GM10248 (cell line): ENCODE measurements at regions not wholly inside any gene's neighbourhood (a gene's known extent, or its start where the extent isn't known, plus 50 kb on each side); places are given as distances from the start of the nearest gene placed in this dataset.

ENCODE experiments used
- CTCF ChIA-PET: fragments of 300-600 bp; sonication (Branson Sonifier 250); formaldehyde crosslinking; extraction: SDS; loops from one replicate; lab custom pipeline; 2021; ENCODE audit warnings: antibody characterized with exemption; lab: Yijun Ruan, JAX
- POLR2A ChIA-PET: fragments of 350-650 bp; sonication (Branson Sonifier 250); formaldehyde crosslinking; extraction: SDS; loops from one replicate; lab custom pipeline; 2020; ENCODE audit warnings: antibody characterized with exemption; lab: Yijun Ruan, JAX
- DNase-seq: peaks from one replicate; pipeline ENCODE4 v3.0.0; 2012; ENCODE audit errors: extremely low spot score
- CTCF ChIP-seq: IDR thresholded peaks from 2 replicates; pipeline ENCODE4 v1.5.1; 2012; ENCODE audit warnings: mild to moderate bottlenecking, low read depth; ENCODE audit errors: extremely low read depth, missing control alignments, control extremely low read depth

GRCh38 chr4:55255179-55255578 is 90.9 kb upstream of the SRD5A3 start:
- CTCF ChIA-PET = no interaction called here
- TF ChIP-seq CTCF = no peak
- POLR2A ChIA-PET = no interaction called here
- DNase-seq = no peak

DNA sequence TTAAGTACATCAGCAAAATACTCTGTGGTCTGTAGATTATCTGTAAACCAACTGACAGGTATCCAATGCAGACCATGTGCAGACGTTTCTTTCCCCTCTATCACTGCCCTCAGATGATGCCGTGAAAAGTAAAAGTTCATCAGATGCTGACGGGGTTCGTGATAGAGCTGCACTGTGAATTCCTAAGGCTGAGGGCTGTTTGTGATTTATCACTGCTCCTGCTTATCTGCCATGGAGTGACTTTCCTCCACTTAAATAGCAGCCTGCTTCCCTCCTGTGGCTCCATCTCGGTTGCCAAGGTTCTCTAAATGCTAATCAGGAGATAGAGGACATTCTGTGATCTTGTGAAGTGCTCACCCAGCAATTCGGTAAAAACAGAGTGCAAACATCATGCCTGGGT is 89.3 kb upstream of the SRD5A3 start:
- DNase-seq = no peak
- TF ChIP-seq CTCF = no peak
- ChIA-PET CTCF (no interaction called here), POLR2A (no interaction called here)

DNA sequence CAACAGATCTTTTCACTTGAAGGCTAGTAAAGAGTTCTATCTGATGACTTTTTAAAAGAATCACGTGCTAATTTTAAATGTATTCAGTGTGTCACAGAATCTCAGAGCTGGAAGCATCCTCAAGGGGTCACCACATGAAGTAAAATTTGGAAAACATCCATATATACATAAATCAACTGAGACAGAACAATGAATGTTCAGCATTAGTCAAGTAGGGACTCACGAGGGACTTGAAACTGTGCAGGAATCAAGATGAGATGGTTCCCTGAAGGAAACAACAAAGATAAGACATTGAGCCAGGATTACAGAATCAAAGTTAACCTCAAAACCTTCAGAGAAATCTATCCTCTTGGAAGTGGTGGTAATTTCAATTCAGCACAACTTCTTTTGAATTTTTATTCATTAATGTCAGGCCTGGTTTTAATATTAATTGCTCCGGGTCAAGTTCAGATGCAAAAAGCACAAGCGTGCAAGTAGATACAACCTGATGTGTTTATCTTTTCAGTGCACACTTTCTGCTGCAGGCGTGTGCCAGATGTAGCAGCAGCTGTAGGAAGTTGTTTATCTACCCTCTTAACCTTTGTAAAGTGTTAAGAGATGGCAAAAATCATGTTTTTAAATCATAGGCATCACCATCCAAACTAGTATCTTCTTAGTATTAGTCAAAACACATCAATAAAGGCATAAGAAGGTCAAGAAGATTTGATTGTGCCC is 87.7 kb upstream of the SRD5A3 start:
- no peak for DNase-seq

GRCh38 chr4:55259294-55259693 is 86.7 kb upstream of the SRD5A3 start:
- CTCF ChIA-PET = interaction anchor here (1.5 kb wide), 1 partner anchor 53 kb away, joined by 3 read pairs; no protein-coding TSS in a partner anchor
- no peak for DNase-seq
- no peak for TF ChIP-seq CTCF
- POLR2A ChIA-PET = no interaction called here

More for the DNA sequence above, 87.7 kb upstream of the SRD5A3 start:
- TF ChIP-seq CTCF = no peak
- CTCF ChIA-PET = interaction anchor here (1.5 kb wide), 1 partner anchor 54 kb away, joined by 3 read pairs; no protein-coding TSS in a partner anchor
- POLR2A ChIA-PET = no interaction called here

DNA sequence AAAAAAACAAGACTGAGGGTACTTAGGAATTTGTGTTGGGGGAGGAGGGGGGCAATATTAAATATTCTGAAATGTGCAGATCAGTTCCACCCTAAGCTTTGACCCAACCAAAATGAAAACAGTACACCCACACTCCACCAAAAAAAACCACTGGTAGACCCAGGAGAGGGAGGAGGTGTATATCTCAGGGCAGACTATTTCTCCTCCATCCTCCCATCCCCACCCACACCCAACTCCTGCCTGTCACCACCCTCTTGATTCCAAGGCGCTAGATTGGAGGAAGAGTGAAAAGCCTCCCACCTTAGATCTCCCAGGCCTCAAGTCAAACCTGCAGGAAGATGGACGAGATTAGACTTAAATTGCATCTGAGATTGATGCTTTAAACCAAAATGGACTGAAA is 76.6 kb upstream of the SRD5A3 start:
- ChIA-PET POLR2A (no interaction called here), CTCF (no interaction called here)
- DNase-seq = no peak
- TF ChIP-seq CTCF = no peak

DNA sequence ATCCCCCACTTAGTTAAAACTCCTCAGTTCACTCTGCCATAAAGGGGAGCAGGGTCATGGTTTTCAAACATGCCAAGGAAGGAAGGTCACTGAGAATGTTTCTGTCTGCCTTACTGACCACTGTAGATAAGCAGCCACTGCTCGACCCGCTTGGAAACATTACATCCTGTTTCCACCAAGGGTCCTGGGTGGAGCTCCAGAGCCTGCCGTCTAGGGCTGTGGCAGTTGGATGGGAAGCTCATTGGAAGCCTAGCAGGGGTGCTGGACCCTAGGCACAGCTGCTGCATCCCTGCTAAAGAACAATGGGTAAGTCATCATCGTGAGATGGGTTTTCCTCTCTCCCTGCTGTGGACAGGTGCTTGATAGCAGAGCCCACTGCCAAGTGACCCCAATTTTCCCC is 76.0 kb upstream of the SRD5A3 start:
- no peak for TF ChIP-seq CTCF
- no peak for DNase-seq
- CTCF ChIA-PET = no interaction called here

More for the DNA sequence above, 76.0 kb upstream of the SRD5A3 start:
- POLR2A ChIA-PET = no interaction called here
